ENCODE measurements at regions not wholly inside any gene's neighbourhood (a gene's known extent, or its start where the extent isn't known, plus 50 kb on each side); places are given as distances from the start of the nearest gene placed in this dataset.

- DNase-seq (ENCODE audit: low read depth) = no peak
- no peak overlapping the region for H3K4me3 ChIP-seq (ENCODE audit: low read length)
- TF ChIP-seq CTCF (conservative IDR thresholded peaks at IDR 0.05; ENCODE audit: low read length) = no peak
Measured at GRCh38 chr5:18872978-18873377, 1115.0 kb downstream of the CDH18 start.

- no peak for TF ChIP-seq CTCF (conservative IDR thresholded peaks at IDR 0.05; ENCODE audit: low read length)
- DNase-seq (ENCODE audit: low read depth) = no peak
Measured at GRCh38 chr5:18876565-18876964, 1111.4 kb downstream of the CDH18 start.

GRCh38 chr5:18881615-18882014 lies 1106.4 kb downstream of the CDH18 start:
- H3K4me3 ChIP-seq (ENCODE audit: low read length) = no peak overlapping the region
- no peak for TF ChIP-seq CTCF (conservative IDR thresholded peaks at IDR 0.05; ENCODE audit: low read length)
- no peak for DNase-seq (ENCODE audit: low read depth)

More at GRCh38 chr5:18876565-18876964, 1111.4 kb downstream of the CDH18 start:
- no peak overlapping the region for H3K4me3 ChIP-seq (ENCODE audit: low read length)

GRCh38 chr5:18882154-18882553 lies 1105.8 kb downstream of the CDH18 start:
- DNase-seq (ENCODE audit: low read depth) = no peak
- TF ChIP-seq CTCF (conservative IDR thresholded peaks at IDR 0.05; ENCODE audit: low read length) = no peak
- no peak overlapping the region for H3K4me3 ChIP-seq (ENCODE audit: low read length)

GRCh38 chr5:18888821-18889220 lies 1099.2 kb downstream of the CDH18 start:
- no peak for DNase-seq (ENCODE audit: low read depth)
- H3K4me3 ChIP-seq (ENCODE audit: low read length) = no peak overlapping the region
- no peak for TF ChIP-seq CTCF (conservative IDR thresholded peaks at IDR 0.05; ENCODE audit: low read length)

GRCh38 chr5:18900644-18901043 lies 1087.4 kb downstream of the CDH18 start:
- no peak for TF ChIP-seq CTCF (conservative IDR thresholded peaks at IDR 0.05; ENCODE audit: low read length)
- no peak for DNase-seq (ENCODE audit: low read depth)
- no peak overlapping the region for H3K4me3 ChIP-seq (ENCODE audit: low read length)

GRCh38 chr5:18920966-18921365 lies 1067.0 kb downstream of the CDH18 start:
- no peak for TF ChIP-seq CTCF (conservative IDR thresholded peaks at IDR 0.05; ENCODE audit: low read length)
- no peak for DNase-seq (ENCODE audit: low read depth)
- no peak overlapping the region for H3K4me3 ChIP-seq (ENCODE audit: low read length)

All from AG10803 (cell line).